ENCODE measurements at regions not wholly inside any gene's neighbourhood (a gene's known extent, or its start where the extent isn't known, plus 50 kb on each side); places are given as distances from the start of the nearest gene placed in this dataset.

GRCh38 chr4:111537871-111538270 is 607.4 kb upstream of the FAM241A start:
- TF ChIP-seq, protein P1, sequence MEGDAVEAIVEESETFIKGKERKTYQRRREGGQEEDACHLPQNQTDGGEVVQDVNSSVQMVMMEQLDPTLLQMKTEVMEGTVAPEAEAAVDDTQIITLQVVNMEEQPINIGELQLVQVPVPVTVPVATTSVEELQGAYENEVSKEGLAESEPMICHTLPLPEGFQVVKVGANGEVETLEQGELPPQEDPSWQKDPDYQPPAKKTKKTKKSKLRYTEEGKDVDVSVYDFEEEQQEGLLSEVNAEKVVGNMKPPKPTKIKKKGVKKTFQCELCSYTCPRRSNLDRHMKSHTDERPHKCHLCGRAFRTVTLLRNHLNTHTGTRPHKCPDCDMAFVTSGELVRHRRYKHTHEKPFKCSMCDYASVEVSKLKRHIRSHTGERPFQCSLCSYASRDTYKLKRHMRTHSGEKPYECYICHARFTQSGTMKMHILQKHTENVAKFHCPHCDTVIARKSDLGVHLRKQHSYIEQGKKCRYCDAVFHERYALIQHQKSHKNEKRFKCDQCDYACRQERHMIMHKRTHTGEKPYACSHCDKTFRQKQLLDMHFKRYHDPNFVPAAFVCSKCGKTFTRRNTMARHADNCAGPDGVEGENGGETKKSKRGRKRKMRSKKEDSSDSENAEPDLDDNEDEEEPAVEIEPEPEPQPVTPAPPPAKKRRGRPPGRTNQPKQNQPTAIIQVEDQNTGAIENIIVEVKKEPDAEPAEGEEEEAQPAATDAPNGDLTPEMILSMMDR (IDR thresholded peaks at IDR 0.05; ENCODE audit: low read length), result no peak
- TF ChIP-seq EZH2 (optimal IDR thresholded peaks at IDR 0.05; ENCODE audit: low read depth, low read length), result no peak

Data from MM.1S (cell line).